SU-DHL-6 (cell line): ENCODE measurements at regions not wholly inside any gene's neighbourhood (a gene's known extent, or its start where the extent isn't known, plus 50 kb on each side); places are given as distances from the start of the nearest gene placed in this dataset.
A peak's percentile ranks its signal among the peaks of the same experiment; 100 is the strongest.

Source experiments
- EZH2phosphoT487 ChIP-seq: fragments of 200-600 bp; sonication (generic), shearing (Covaris generic); conservative IDR thresholded peaks from 2 replicates; pipeline ENCODE4 v1.6.1; 2018; ENCODE audit warnings: mild to moderate bottlenecking, antibody characterized with exemption, low read length, moderate library complexity, mixed read lengths
- TF ChIP-seq, protein P1 (sequence below): fragments of 200-600 bp; sonication (generic); IDR thresholded peaks from one replicate; pipeline ENCODE4 v1.5.1; 2017; ENCODE audit warnings: antibody characterized with exemption, mild to moderate bottlenecking, low read length, moderate library complexity; ENCODE audit not compliant: insufficient read depth, poor library complexity, severe bottlenecking

DNA sequence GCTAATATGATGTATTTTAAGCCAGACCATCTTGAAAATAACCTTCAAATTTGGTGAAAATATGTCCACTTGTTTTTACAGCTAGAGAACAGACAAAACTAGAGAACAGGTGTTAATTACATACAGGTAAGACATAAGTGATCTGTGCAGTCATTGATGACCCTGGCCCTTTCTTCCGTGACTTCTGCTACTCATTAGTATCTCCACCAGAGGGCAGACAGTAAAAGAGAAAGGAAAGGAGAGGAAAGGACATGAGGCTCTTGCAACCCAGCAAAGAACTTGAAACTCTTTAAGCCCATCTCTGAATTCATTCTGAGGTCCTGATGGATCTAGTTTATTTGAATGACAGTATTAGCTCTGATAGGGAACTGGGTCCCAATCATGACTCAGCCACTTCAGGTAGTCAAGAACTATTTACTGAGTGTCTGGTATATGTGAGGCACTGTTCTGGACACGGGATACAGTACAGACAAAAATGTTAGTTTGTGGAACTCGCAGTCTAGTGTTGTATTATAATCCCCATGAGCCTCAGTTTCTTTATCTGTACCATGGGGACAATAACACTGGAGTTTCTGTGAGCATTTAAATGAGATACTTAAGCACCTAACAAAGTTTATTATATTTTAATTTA lies 121.0 kb upstream of the TEX13D start:
- TF ChIP-seq, protein P1, sequence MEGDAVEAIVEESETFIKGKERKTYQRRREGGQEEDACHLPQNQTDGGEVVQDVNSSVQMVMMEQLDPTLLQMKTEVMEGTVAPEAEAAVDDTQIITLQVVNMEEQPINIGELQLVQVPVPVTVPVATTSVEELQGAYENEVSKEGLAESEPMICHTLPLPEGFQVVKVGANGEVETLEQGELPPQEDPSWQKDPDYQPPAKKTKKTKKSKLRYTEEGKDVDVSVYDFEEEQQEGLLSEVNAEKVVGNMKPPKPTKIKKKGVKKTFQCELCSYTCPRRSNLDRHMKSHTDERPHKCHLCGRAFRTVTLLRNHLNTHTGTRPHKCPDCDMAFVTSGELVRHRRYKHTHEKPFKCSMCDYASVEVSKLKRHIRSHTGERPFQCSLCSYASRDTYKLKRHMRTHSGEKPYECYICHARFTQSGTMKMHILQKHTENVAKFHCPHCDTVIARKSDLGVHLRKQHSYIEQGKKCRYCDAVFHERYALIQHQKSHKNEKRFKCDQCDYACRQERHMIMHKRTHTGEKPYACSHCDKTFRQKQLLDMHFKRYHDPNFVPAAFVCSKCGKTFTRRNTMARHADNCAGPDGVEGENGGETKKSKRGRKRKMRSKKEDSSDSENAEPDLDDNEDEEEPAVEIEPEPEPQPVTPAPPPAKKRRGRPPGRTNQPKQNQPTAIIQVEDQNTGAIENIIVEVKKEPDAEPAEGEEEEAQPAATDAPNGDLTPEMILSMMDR, result peak; percentile 17
- no peak for TF ChIP-seq EZH2phosphoT487
